ENCODE measurements at regions not wholly inside any gene's neighbourhood (a gene's known extent, or its start where the extent isn't known, plus 50 kb on each side); places are given as distances from the start of the nearest gene placed in this dataset.

DNA sequence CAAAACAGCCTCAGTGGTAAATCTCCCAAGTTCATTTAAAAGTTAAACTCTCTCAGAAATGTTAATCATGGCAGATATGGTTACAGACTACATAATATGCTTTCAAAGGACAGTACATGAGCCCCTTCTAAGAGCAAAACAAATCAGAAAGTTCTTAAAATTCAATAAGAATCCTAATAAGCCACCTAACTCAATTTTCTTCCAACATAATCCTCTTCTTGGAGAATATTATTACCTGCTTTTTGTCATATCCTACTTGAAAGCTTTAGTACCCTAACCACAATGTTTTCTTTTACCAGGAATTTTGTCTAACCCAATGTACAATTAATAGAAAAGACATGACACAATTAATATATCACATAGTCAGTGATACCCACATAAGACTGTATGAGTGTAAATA lies 236.5 kb upstream of the ATP2B1 start:
- Mint-ChIP-seq H3K36me3 (ENCODE audit: low read depth) (no peaks in the 10 kb centered on the region), H3K27ac (ENCODE audit: unreplicated experiment) (no peak overlapping the region), H3K4me3 (no peak overlapping the region), H3K4me1 (peaks cover 34% of the 10 kb centered on the region), H3K9me3 (peaks cover 3% of the 10 kb centered on the region), H3K27me3 (ENCODE audit: low read depth) (no peaks in the 10 kb centered on the region)
- DNase-seq (ENCODE audit: low read depth, low spot score): no peak
- TF ChIP-seq, protein P1, sequence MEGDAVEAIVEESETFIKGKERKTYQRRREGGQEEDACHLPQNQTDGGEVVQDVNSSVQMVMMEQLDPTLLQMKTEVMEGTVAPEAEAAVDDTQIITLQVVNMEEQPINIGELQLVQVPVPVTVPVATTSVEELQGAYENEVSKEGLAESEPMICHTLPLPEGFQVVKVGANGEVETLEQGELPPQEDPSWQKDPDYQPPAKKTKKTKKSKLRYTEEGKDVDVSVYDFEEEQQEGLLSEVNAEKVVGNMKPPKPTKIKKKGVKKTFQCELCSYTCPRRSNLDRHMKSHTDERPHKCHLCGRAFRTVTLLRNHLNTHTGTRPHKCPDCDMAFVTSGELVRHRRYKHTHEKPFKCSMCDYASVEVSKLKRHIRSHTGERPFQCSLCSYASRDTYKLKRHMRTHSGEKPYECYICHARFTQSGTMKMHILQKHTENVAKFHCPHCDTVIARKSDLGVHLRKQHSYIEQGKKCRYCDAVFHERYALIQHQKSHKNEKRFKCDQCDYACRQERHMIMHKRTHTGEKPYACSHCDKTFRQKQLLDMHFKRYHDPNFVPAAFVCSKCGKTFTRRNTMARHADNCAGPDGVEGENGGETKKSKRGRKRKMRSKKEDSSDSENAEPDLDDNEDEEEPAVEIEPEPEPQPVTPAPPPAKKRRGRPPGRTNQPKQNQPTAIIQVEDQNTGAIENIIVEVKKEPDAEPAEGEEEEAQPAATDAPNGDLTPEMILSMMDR (conservative IDR thresholded peaks at IDR 0.05): no peak

DNA sequence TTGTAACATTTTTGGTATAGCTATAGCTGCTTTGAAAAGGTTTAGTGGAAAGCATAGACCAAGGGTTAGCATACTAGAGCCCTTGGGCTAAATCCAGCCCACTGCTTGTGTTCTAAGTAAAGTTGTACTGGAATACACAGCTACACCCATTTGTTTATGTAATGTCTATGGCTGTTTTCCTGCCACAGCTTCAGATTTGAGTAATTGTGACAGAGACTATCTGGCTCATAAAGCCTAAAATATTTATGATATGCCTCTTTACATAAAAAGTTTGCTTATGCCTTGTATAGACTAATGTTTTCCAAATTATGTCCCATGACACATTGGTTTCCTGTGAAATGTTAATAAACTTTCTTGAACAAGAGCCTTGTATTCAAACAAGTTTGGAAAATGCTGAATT lies 234.8 kb upstream of the ATP2B1 start:
- DNase-seq (ENCODE audit: low read depth, low spot score): no peak
- H3K27me3 Mint-ChIP-seq (ENCODE audit: low read depth): no peaks in the 10 kb centered on the region
- H3K27ac Mint-ChIP-seq (ENCODE audit: unreplicated experiment): no peak overlapping the region
- no peak overlapping the region for H3K4me3 Mint-ChIP-seq
- H3K4me1 Mint-ChIP-seq: peaks cover 19% of the 10 kb centered on the region
- H3K36me3 Mint-ChIP-seq (ENCODE audit: low read depth): no peaks in the 10 kb centered on the region
- TF ChIP-seq, protein P1 (conservative IDR thresholded peaks at IDR 0.05): no peak
- peaks cover 3% of the 10 kb centered on the region for H3K9me3 Mint-ChIP-seq

DNA sequence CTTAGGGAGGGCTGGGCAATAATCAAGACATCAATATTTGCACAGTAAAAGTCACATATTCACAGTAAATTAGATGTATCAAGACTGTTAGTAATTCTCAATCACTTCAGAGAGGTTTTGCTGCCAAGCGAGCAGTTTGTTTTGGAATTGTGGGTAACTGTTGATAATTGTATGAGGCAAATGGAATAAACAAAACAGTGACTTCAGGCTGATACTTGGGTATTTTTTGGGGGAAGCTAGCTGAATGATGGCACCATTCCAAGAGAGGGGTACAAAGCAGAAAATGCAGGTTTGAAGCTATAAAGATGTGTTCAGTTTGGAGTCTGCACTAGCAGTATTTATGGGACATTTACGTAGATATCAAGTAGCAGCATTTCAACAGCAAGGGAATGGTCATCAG lies 232.8 kb upstream of the ATP2B1 start:
- peaks cover 4% of the 10 kb centered on the region for H3K4me1 Mint-ChIP-seq
- no peaks in the 10 kb centered on the region for H3K36me3 Mint-ChIP-seq (ENCODE audit: low read depth)

DNA sequence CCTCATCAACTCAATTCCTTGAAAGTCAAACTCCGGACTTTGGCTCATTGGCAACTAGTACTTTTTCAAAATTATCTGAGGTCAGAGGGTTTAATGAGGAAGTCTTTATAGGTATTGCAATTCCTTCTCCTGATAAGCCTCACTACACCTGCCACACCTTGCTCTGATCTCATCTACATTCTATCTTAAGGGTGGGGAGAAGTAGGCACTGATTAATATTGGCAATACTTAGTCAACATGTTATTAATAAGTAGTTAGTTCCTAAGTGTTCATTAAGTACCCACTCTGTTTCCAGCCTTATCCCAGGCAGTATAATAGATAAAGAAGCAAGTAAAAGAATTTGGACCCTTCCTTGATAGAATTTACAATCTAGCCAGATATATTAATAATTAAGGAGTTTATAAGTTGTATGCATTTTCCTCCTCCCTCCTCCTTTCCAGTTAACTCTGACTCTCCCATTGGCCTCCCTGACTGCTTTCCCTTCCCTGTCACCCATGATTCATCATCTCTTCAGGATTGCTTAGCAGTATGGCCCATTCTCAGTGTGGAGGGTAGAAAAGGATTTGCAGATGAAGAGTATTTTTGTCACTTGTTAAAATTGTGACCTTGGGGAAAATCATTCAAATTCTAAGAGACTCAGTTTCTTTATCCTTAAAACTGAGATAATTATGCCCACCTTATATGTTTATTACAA lies 231.0 kb upstream of the ATP2B1 start:
- H3K4me3 Mint-ChIP-seq: no peak overlapping the region
- H3K4me1 Mint-ChIP-seq: peaks cover 4% of the 10 kb centered on the region
- peaks cover 3% of the 10 kb centered on the region for H3K9me3 Mint-ChIP-seq
- no peaks in the 10 kb centered on the region for H3K36me3 Mint-ChIP-seq (ENCODE audit: low read depth)
- TF ChIP-seq, protein P1 (conservative IDR thresholded peaks at IDR 0.05): no peak
- no peaks in the 10 kb centered on the region for H3K27me3 Mint-ChIP-seq (ENCODE audit: low read depth)
- no peak for DNase-seq (ENCODE audit: low read depth, low spot score)
- no peak overlapping the region for H3K27ac Mint-ChIP-seq (ENCODE audit: unreplicated experiment)

More for the DNA sequence above, 232.8 kb upstream of the ATP2B1 start:
- Mint-ChIP-seq H3K4me3 (no peak overlapping the region), H3K9me3 (peaks cover 3% of the 10 kb centered on the region), H3K27ac (ENCODE audit: unreplicated experiment) (no peak overlapping the region), H3K27me3 (ENCODE audit: low read depth) (no peaks in the 10 kb centered on the region)
- DNase-seq (ENCODE audit: low read depth, low spot score): no peak
- TF ChIP-seq, protein P1 (conservative IDR thresholded peaks at IDR 0.05): no peak

DNA sequence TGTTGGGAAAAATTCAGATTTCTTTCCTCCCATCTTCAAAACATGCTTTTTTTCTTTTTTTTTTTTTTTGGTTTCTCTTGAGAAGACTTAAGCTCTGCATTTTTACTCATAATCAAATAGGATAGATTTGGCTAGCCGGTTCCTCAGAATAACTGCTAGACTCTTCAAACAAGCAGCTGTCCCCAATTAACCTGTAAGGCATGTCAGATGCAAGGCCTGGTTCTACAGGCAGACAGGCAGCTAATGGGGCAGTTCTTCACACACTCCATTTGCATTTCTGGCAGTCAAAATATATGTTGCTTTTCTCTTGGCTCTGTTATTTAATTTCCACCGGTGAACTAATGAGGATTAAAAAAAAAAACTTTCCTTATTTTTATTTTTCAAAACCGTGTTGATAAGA lies 228.0 kb upstream of the ATP2B1 start:
- no peaks in the 10 kb centered on the region for H3K36me3 Mint-ChIP-seq (ENCODE audit: low read depth)

More for the DNA sequence above, 228.0 kb upstream of the ATP2B1 start:
- Mint-ChIP-seq H3K4me1 (no peaks in the 10 kb centered on the region), H3K27me3 (ENCODE audit: low read depth) (no peaks in the 10 kb centered on the region), H3K4me3 (no peak overlapping the region), H3K9me3 (peaks cover 3% of the 10 kb centered on the region), H3K27ac (ENCODE audit: unreplicated experiment) (no peak overlapping the region)
- TF ChIP-seq, protein P1 (conservative IDR thresholded peaks at IDR 0.05): no peak
- DNase-seq (ENCODE audit: low read depth, low spot score): no peak
